Suprapubic skin (tissue), 4 donors: ENCODE measurements at regions not wholly inside any gene's neighbourhood (a gene's known extent, or its start where the extent isn't known, plus 50 kb on each side); places are given as distances from the start of the nearest gene placed in this dataset.
A peak's percentile ranks its signal among the peaks of the same experiment; 100 is the strongest.

ENCODE experiments used
- DNase-seq, 2 donors: peaks; one replicate each; pipeline ENCODE4 v3.0.0-alpha.2; 2019; ENCODE audit warnings: low spot score in 2 of 2
- H3K27ac ChIP-seq: fragments of 200-600 bp; sonication (generic); one replicate; pipeline ENCODE4 v1.5.1; 2019
- H3K27me3 ChIP-seq: fragments of 200-600 bp; sonication (generic); one replicate; pipeline ENCODE4 v1.5.1; 2019
- H3K36me3 ChIP-seq: fragments of 200-600 bp; sonication (generic); one replicate; pipeline ENCODE4 v1.5.1; 2019
- H3K4me1 ChIP-seq: fragments of 200-600 bp; sonication (generic); one replicate; pipeline ENCODE4 v1.5.1; 2019
- H3K4me3 ChIP-seq: fragments of 200-600 bp; sonication (generic); one replicate; pipeline ENCODE4 v1.5.1; 2019; ENCODE audit warnings: mild to moderate bottlenecking
- H3K9me3 ChIP-seq: fragments of 200-600 bp; sonication (generic); one replicate; pipeline ENCODE4 v1.5.1; 2019
- CTCF ChIP-seq, 2 donors: fragments of 200-600 bp in 1 of 2; fragments of 450-650 bp in 1 of 2; sonication (generic) in 1 of 2; IDR thresholded peaks; one replicate each; pipeline ENCODE4 v1.5.1; 2016 to 2019; ENCODE audit warnings: antibody characterized with exemption in 2 of 2, mild to moderate bottlenecking in 1 of 2, moderate library complexity in 1 of 2
- EP300 ChIP-seq: sonication (generic); formaldehyde crosslinking; IDR thresholded peaks from one replicate; pipeline ENCODE4 v1.6.1; 2017; ENCODE audit warnings: antibody characterized with exemption
- POLR2A ChIP-seq, 2 donors: fragments of 450-650 bp; IDR thresholded peaks; one replicate each; pipeline ENCODE4 v1.6.1; 2017; ENCODE audit warnings: antibody characterized with exemption in 2 of 2, mild to moderate bottlenecking in 2 of 2, moderate library complexity in 2 of 2
- POLR2AphosphoS5 ChIP-seq, 3 donors: sonication (generic); formaldehyde crosslinking; IDR thresholded peaks; one replicate each; pipeline ENCODE4 v1.6.1; 2017; ENCODE audit warnings: antibody characterized with exemption in 3 of 3
- WGBS: methylation state at CpG from one replicate; pipeline ENCODE4 v1.1.5; 2018; 5-methylcytosine and 5-hydroxymethylcytosine counted together

GRCh38 chr22:19663286-19663815 lies 51.0 kb upstream of the SEPTIN5 start:
- Histone ChIP-seq H3K27ac (no peak overlapping the region), H3K4me3 (no peak overlapping the region), H3K36me3 (no peaks in the 10 kb centered on the region), H3K4me1 (peaks cover 8% of the 10 kb centered on the region), H3K9me3 (no peaks in the 10 kb centered on the region), H3K27me3 (no peaks in the 10 kb centered on the region)
- TF ChIP-seq CTCF (IDR thresholded peaks at IDR 0.05) (no peak), EP300 (no peak), POLR2AphosphoS5 (IDR thresholded peaks at IDR 0.05) (no peak), POLR2A (IDR thresholded peaks at IDR 0.05) (no peak)
- WGBS: 39% methylated on average over 6 of the region's 6 CpGs
- peak in 1 of 2 donors; percentile 79 for DNase-seq

GRCh38 chr22:19663821-19664355 lies 50.4 kb upstream of the SEPTIN5 start:
- 43% methylated on average over 12 of the region's 14 CpGs for WGBS
- TF ChIP-seq POLR2A (IDR thresholded peaks at IDR 0.05) (no peak), EP300 (no peak), CTCF (IDR thresholded peaks at IDR 0.05) (no peak), POLR2AphosphoS5 (IDR thresholded peaks at IDR 0.05) (no peak)
- Histone ChIP-seq H3K36me3 (no peaks in the 10 kb centered on the region), H3K9me3 (no peaks in the 10 kb centered on the region), H3K27ac (no peak overlapping the region), H3K4me1 (peaks cover 8% of the 10 kb centered on the region), H3K4me3 (no peak overlapping the region), H3K27me3 (no peaks in the 10 kb centered on the region)
- peak in 1 of 2 donors; percentile 75 for DNase-seq

GRCh38 chr22:19664406-19664805 lies 49.9 kb upstream of the SEPTIN5 start:
- Histone ChIP-seq H3K36me3 (no peaks in the 10 kb centered on the region), H3K4me3 (no peak overlapping the region), H3K27me3 (no peaks in the 10 kb centered on the region), H3K4me1 (peaks cover 8% of the 10 kb centered on the region), H3K9me3 (no peaks in the 10 kb centered on the region), H3K27ac (no peak overlapping the region)
- DNase-seq: no peak
- TF ChIP-seq POLR2AphosphoS5 (IDR thresholded peaks at IDR 0.05) (no peak), POLR2A (IDR thresholded peaks at IDR 0.05) (no peak)
- WGBS: 74% methylated on average over 2 of the region's 2 CpGs
